ENCODE measurements at regions not wholly inside any gene's neighbourhood (a gene's known extent, or its start where the extent isn't known, plus 50 kb on each side); places are given as distances from the start of the nearest gene placed in this dataset.

DNA sequence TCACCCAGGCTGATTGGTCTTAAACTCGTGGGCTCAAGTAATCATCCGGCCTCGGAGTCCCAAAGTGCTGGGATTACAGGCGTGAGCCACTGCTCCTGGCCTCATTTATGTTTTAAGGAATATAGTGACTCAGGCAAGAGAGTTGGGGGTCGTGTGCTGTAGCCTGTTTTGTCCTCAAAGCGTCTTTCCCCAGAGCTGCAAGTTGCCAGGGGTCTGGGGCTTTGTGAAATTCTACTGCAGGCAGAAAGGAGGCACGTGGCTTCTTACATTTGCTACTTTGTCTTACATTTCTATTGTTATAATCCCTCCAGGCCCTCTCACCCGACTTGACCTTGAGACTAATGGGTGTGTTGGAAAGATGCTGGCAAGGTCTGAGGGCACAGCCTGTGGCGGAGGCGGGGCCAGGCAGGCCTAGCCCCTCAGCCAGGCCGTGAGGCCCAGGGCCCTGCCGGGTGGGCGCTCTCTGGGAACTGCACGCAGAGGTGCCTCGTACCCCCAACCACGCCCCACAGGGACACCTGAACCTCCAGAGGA lies 85.8 kb upstream of the NDUFV2 start:
- TF ChIP-seq, protein P1, sequence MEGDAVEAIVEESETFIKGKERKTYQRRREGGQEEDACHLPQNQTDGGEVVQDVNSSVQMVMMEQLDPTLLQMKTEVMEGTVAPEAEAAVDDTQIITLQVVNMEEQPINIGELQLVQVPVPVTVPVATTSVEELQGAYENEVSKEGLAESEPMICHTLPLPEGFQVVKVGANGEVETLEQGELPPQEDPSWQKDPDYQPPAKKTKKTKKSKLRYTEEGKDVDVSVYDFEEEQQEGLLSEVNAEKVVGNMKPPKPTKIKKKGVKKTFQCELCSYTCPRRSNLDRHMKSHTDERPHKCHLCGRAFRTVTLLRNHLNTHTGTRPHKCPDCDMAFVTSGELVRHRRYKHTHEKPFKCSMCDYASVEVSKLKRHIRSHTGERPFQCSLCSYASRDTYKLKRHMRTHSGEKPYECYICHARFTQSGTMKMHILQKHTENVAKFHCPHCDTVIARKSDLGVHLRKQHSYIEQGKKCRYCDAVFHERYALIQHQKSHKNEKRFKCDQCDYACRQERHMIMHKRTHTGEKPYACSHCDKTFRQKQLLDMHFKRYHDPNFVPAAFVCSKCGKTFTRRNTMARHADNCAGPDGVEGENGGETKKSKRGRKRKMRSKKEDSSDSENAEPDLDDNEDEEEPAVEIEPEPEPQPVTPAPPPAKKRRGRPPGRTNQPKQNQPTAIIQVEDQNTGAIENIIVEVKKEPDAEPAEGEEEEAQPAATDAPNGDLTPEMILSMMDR (IDR thresholded peaks at IDR 0.05), result no peak
- TF ChIP-seq EP300 (IDR thresholded peaks at IDR 0.05), result no peak
